Activated T-helper 1 cell treated with anti-CD3 and anti-CD28 coated beads, Interleukin-12 subunit alpha, Interleukin-12 subunit beta, Interleukin-2, Interleukin-4 antibody, amounts not matched to agents 30 ng/mL and 10 ng/mL and 1 ng/mL, durations not matched to agents 14 hours and 24 hours and 36 hours (primary cell): ENCODE measurements at regions not wholly inside any gene's neighbourhood (a gene's known extent, or its start where the extent isn't known, plus 50 kb on each side); places are given as distances from the start of the nearest gene placed in this dataset.
A peak's percentile ranks its signal among the peaks of the same experiment; 100 is the strongest.

Experiments used
- DNase-seq: peaks from one replicate; pipeline ENCODE4 v3.0.0; 2021; ENCODE audit warnings: low spot score
- H3K27ac Mint-ChIP-seq: one replicate; pipeline ENCODE4 v1.8.0; 2021; ENCODE audit warnings: mild to moderate bottlenecking, mixed read lengths
- H3K27me3 Mint-ChIP-seq: one replicate; pipeline ENCODE4 v1.8.0; 2022; ENCODE audit warnings: mild to moderate bottlenecking, moderate library complexity, mixed read lengths; ENCODE audit not compliant: insufficient read depth
- H3K36me3 Mint-ChIP-seq: one replicate; pipeline ENCODE4 v1.8.0; 2021; ENCODE audit warnings: low read depth, mixed read lengths
- H3K4me1 Mint-ChIP-seq: one replicate; pipeline ENCODE4 v1.8.0; 2021; ENCODE audit warnings: low read depth, mixed read lengths
- H3K4me3 Mint-ChIP-seq: one replicate; pipeline ENCODE4 v1.8.0; 2021; ENCODE audit warnings: mild to moderate bottlenecking, moderate library complexity, mixed read lengths
- H3K9me3 Mint-ChIP-seq: one replicate; pipeline ENCODE4 v1.8.0; 2021; ENCODE audit warnings: mixed read lengths
- intact Hi-C: fragments of 100-400 bp; cut with micrococcal nuclease; formaldehyde crosslinking; loops from one replicate; pipeline ENCODE4 v1.15.1; 2024

- Mint-ChIP-seq H3K36me3 (peaks cover 5% of the 10 kb centered on the region), H3K27me3 (no peaks in the 10 kb centered on the region), H3K27ac (no peak overlapping the region), H3K4me3 (no peak overlapping the region), H3K9me3 (no peaks in the 10 kb centered on the region), H3K4me1 (peaks cover 24% of the 10 kb centered on the region)
- intact Hi-C loops = no loop called here
- no peak for DNase-seq
Measured at GRCh38 chr7:142698429-142698828, 50.8 kb upstream of the PRSS1 start.

- Mint-ChIP-seq H3K4me1 (peaks cover 21% of the 10 kb centered on the region), H3K27ac (no peak overlapping the region), H3K36me3 (peaks cover 5% of the 10 kb centered on the region), H3K27me3 (no peaks in the 10 kb centered on the region), H3K9me3 (no peaks in the 10 kb centered on the region), H3K4me3 (no peak overlapping the region)
- intact Hi-C loops = no loop called here
- no peak for DNase-seq
Measured at GRCh38 chr7:142697270-142697669, 52.0 kb upstream of the PRSS1 start.

DNA sequence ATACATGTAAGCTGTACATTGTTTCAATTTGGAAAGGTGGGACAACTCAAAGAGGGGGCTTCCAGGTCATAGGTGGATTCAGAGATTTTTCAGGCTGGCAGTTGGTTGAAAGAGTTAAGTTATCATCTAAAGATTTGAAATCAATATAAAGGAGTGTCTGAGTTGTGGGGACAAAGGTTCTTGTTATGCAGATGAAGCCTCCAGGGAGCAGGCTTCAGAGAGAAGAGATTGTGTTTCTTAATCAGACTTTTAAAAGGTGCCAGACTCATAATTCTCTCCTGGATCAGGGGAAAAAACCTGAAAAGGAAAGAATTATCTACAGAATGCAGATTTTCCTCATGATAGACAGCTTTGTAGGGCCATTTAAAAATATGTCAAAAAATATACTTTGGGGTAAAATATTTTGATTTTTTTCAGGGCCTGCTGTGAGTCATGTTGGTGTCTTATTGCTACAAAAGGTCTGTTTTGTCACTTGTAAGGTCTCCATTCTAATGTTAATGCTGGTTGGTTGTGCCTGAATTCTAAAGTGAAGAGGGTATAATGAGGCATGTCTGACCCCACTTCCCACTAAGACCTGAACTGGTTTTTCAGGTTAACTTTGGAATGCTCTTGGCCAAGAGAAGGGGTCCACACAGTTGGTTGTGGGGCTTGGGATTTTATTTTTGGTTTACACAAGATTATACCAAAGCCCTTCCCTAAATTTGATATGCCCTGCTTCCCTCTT lies 52.7 kb upstream of the PRSS1 start:
- peaks cover 19% of the 10 kb centered on the region for H3K4me1 Mint-ChIP-seq
- H3K27ac Mint-ChIP-seq = no peak overlapping the region
- no peaks in the 10 kb centered on the region for H3K9me3 Mint-ChIP-seq
- DNase-seq = no peak
- H3K27me3 Mint-ChIP-seq = no peaks in the 10 kb centered on the region
- H3K36me3 Mint-ChIP-seq = peaks cover 5% of the 10 kb centered on the region
- intact Hi-C loops = no loop called here
- H3K4me3 Mint-ChIP-seq = no peak overlapping the region

- DNase-seq = no peak
- intact Hi-C loops = no loop called here
- no peaks in the 10 kb centered on the region for H3K27me3 Mint-ChIP-seq
- peaks cover 20% of the 10 kb centered on the region for H3K4me1 Mint-ChIP-seq
- H3K36me3 Mint-ChIP-seq = peaks cover 2% of the 10 kb centered on the region
- H3K4me3 Mint-ChIP-seq = no peak overlapping the region
- H3K9me3 Mint-ChIP-seq = no peaks in the 10 kb centered on the region
- H3K27ac Mint-ChIP-seq = no peak overlapping the region
Measured at GRCh38 chr7:142693911-142694310, 55.4 kb upstream of the PRSS1 start.

- peaks cover 4% of the 10 kb centered on the region for H3K27me3 Mint-ChIP-seq
Measured at GRCh38 chr7:142690554-142691182, 58.6 kb upstream of the PRSS1 start.

GRCh38 chr7:142689439-142690120 lies 59.7 kb upstream of the PRSS1 start:
- H3K4me3 Mint-ChIP-seq = no peak overlapping the region
- H3K9me3 Mint-ChIP-seq = no peaks in the 10 kb centered on the region
- intact Hi-C loops = no loop called here
- H3K4me1 Mint-ChIP-seq = peaks cover 22% of the 10 kb centered on the region
- no peak for DNase-seq
- peaks cover 4% of the 10 kb centered on the region for H3K27me3 Mint-ChIP-seq
- H3K36me3 Mint-ChIP-seq = no peaks in the 10 kb centered on the region
- no peak overlapping the region for H3K27ac Mint-ChIP-seq

More at GRCh38 chr7:142690554-142691182, 58.6 kb upstream of the PRSS1 start:
- Mint-ChIP-seq H3K9me3 (no peaks in the 10 kb centered on the region), H3K36me3 (no peaks in the 10 kb centered on the region), H3K4me1 (peaks cover 26% of the 10 kb centered on the region), H3K4me3 (no peak overlapping the region), H3K27ac (peak overlapping the region; percentile 65)
- DNase-seq = no peak
- intact Hi-C loops = no loop called here

GRCh38 chr7:142685877-142686508 lies 63.3 kb upstream of the PRSS1 start:
- H3K27ac Mint-ChIP-seq = no peak overlapping the region
- H3K4me3 Mint-ChIP-seq = no peak overlapping the region
- no peaks in the 10 kb centered on the region for H3K9me3 Mint-ChIP-seq
- intact Hi-C loops = no loop called here
- DNase-seq = no peak
- peaks cover 7% of the 10 kb centered on the region for H3K27me3 Mint-ChIP-seq
- H3K36me3 Mint-ChIP-seq = no peaks in the 10 kb centered on the region
- peaks cover 22% of the 10 kb centered on the region for H3K4me1 Mint-ChIP-seq

GRCh38 chr7:142681314-142682092 lies 67.8 kb upstream of the PRSS1 start:
- no peak for DNase-seq
- Mint-ChIP-seq H3K4me3 (no peak overlapping the region), H3K9me3 (peaks cover 6% of the 10 kb centered on the region), H3K36me3 (no peaks in the 10 kb centered on the region), H3K27ac (no peak overlapping the region), H3K27me3 (peaks cover 3% of the 10 kb centered on the region), H3K4me1 (peaks cover 12% of the 10 kb centered on the region)
- intact Hi-C loops = no loop called here

GRCh38 chr7:142671506-142671905 lies 77.8 kb upstream of the PRSS1 start:
- H3K9me3 Mint-ChIP-seq = no peaks in the 10 kb centered on the region
- no peak overlapping the region for H3K27ac Mint-ChIP-seq
- H3K36me3 Mint-ChIP-seq = no peaks in the 10 kb centered on the region
- no peaks in the 10 kb centered on the region for H3K27me3 Mint-ChIP-seq
- intact Hi-C loops = no loop called here
- peaks cover 22% of the 10 kb centered on the region for H3K4me1 Mint-ChIP-seq
- DNase-seq = no peak
- no peak overlapping the region for H3K4me3 Mint-ChIP-seq

GRCh38 chr7:142670511-142670910 lies 78.8 kb upstream of the PRSS1 start:
- Mint-ChIP-seq H3K4me3 (peak overlapping the region; percentile 37), H3K36me3 (no peaks in the 10 kb centered on the region), H3K27me3 (no peaks in the 10 kb centered on the region), H3K9me3 (no peaks in the 10 kb centered on the region), H3K27ac (no peak overlapping the region), H3K4me1 (peaks cover 22% of the 10 kb centered on the region)
- no peak for DNase-seq
- intact Hi-C loops = no loop called here

DNA sequence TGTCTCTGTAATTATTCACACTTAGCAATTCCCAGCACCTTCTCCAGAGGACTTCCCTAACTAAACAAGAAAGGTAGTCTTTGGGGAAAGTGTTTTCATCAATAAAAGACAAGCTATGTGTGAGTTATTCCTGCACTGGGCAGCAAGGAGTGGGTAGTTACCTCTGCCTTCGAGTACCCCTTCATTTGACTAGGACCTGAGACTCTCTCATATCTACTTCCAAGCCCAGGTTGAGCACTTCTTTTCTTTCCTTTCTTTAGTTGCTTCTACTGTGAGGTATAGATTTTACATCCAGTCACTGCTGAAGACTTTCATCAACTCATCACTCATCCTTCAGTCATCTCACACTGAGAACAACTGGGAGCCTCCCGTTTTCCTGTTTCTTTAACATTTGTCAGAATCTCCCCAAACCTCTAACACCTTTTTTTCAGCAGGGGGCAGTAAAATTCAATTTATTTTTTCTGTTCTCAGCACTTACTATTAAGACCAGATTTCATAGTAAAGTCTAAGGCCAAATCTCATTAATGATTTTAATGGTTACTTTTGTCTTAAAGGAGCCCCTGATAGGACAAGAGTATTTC lies 80.1 kb upstream of the PRSS1 start:
- Mint-ChIP-seq H3K27me3 (no peaks in the 10 kb centered on the region), H3K9me3 (no peaks in the 10 kb centered on the region), H3K4me1 (peaks cover 22% of the 10 kb centered on the region), H3K27ac (no peak overlapping the region), H3K4me3 (no peak overlapping the region), H3K36me3 (no peaks in the 10 kb centered on the region)
- intact Hi-C loops = loop anchor here (1.0 to 5.0 kb wide), 3 partner anchors 36 to 114 kb away; no protein-coding TSS in a partner anchor
- DNase-seq = no peak

- intact Hi-C loops = loop anchor here (2.0 to 5.0 kb wide), 2 partner anchors 36 to 44 kb away; no protein-coding TSS in a partner anchor
- Mint-ChIP-seq H3K4me1 (peaks cover 22% of the 10 kb centered on the region), H3K36me3 (no peaks in the 10 kb centered on the region), H3K4me3 (no peak overlapping the region), H3K27me3 (no peaks in the 10 kb centered on the region), H3K9me3 (no peaks in the 10 kb centered on the region), H3K27ac (no peak overlapping the region)
- no peak for DNase-seq
Measured at GRCh38 chr7:142668495-142668894, 80.8 kb upstream of the PRSS1 start.
